Stomach (tissue), 4 donors: ENCODE measurements at regions not wholly inside any gene's neighbourhood (a gene's known extent, or its start where the extent isn't known, plus 50 kb on each side); places are given as distances from the start of the nearest gene placed in this dataset.

Source experiments
- POLR2A ChIP-seq, 4 donors: fragments of 450-650 bp; IDR thresholded peaks; one replicate each; pipeline ENCODE4 v1.6.1; 2016; ENCODE audit warnings: antibody characterized with exemption in 4 of 4, control low read depth in 2 of 4, mild to moderate bottlenecking in 1 of 4, moderate library complexity in 1 of 4
- TF ChIP-seq, protein P1 (sequence below), 7 experiments: fragments of 450-650 bp in 4 of 7; fragments of 200-600 bp in 3 of 7; sonication (generic) in 3 of 7; IDR thresholded peaks; one replicate each; pipeline ENCODE4 v1.5.1; 2016 to 2019; ENCODE audit warnings: antibody characterized with exemption in 7 of 7, control low read depth in 2 of 7, mild to moderate bottlenecking in 1 of 7

DNA sequence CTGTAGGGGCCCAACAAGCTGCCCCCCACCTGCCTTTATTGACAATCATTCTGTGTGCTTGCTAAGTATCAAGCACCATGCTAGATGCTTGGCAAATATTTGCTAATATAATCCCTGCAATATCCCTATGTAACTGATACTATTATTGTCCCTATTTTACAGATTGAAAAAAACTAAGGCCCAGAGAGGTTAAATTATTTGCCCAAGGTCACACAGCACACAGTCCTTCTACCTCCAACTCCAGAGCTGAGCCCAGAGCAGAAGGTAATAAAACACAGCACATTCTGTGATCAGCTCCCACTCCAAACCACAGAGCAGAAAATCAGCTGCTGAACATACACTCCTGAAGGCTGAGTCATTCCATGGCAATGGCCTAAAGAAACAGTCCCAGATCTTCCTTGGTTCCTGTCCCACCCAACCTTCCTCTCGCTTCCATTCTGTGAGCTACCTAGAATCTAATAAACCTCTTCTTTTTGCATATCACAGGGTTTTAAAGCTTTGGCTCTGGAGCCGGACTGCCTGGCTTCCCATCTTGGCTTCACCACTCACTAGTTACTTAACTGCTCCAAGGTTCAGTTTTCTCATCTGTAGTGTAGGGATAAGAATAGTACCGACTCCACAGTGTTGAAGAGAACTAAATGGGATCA, 66.7 kb upstream of the ADRA1B start:
- no peak for TF ChIP-seq POLR2A (IDR thresholded peaks at IDR 0.05)
- TF ChIP-seq, protein P1, sequence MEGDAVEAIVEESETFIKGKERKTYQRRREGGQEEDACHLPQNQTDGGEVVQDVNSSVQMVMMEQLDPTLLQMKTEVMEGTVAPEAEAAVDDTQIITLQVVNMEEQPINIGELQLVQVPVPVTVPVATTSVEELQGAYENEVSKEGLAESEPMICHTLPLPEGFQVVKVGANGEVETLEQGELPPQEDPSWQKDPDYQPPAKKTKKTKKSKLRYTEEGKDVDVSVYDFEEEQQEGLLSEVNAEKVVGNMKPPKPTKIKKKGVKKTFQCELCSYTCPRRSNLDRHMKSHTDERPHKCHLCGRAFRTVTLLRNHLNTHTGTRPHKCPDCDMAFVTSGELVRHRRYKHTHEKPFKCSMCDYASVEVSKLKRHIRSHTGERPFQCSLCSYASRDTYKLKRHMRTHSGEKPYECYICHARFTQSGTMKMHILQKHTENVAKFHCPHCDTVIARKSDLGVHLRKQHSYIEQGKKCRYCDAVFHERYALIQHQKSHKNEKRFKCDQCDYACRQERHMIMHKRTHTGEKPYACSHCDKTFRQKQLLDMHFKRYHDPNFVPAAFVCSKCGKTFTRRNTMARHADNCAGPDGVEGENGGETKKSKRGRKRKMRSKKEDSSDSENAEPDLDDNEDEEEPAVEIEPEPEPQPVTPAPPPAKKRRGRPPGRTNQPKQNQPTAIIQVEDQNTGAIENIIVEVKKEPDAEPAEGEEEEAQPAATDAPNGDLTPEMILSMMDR (IDR thresholded peaks at IDR 0.05), result no peak
